ENCODE measurements at regions not wholly inside any gene's neighbourhood (a gene's known extent, or its start where the extent isn't known, plus 50 kb on each side); places are given as distances from the start of the nearest gene placed in this dataset.

- Mint-ChIP-seq H3K27me3 (ENCODE audit: insufficient read depth, low read depth, poor library complexity) (peaks cover 5% of the 10 kb centered on the region), H3K4me1 (no peaks in the 10 kb centered on the region), H3K9me3 (no peaks in the 10 kb centered on the region), H3K4me3 (no peak overlapping the region), H3K36me3 (ENCODE audit: low read depth) (no peaks in the 10 kb centered on the region), H3K27ac (no peak overlapping the region)
- ATAC-seq = no peak
- Histone ChIP-seq H3K4me1 (ENCODE audit: insufficient read depth) (no peaks in the 10 kb centered on the region), H2AFZ (no peak overlapping the region), H3K27ac (ENCODE audit: low read depth) (no peak overlapping the region), H3F3A (replicated peaks; ENCODE audit: low read depth) (no peaks in the 10 kb centered on the region), H3K4me2 (no peak overlapping the region), H3K79me2 (replicated peaks; ENCODE audit: insufficient read depth) (no peaks in the 10 kb centered on the region), H3K4me3 (no peak overlapping the region), H4K20me1 (replicated peaks; ENCODE audit: insufficient read depth) (no peaks in the 10 kb centered on the region), H3K9me2 (ENCODE audit: insufficient read depth) (no peaks in the 10 kb centered on the region), H3K36me3 (ENCODE audit: insufficient read depth) (no peaks in the 10 kb centered on the region), H3K27me3 (ENCODE audit: insufficient read depth) (no peaks in the 10 kb centered on the region)
- TF ChIP-seq ETS1 (IDR thresholded peaks at IDR 0.05) (no peak), CTCF (conservative IDR thresholded peaks at IDR 0.05; ENCODE audit: low read depth in 2 of 2) (no peak), ZNF462 (CRISPR knock-in tag; IDR thresholded peaks at IDR 0.05) (no peak), CREB1 (CRISPR knock-in tag; IDR thresholded peaks at IDR 0.05; ENCODE audit: low read depth) (no peak), POLR2AphosphoS5 (IDR thresholded peaks at IDR 0.05; ENCODE audit: low read depth) (no peak), JUNB (IDR thresholded peaks at IDR 0.05; ENCODE audit: unreplicated experiment) (no peak), NANOG (IDR thresholded peaks at IDR 0.05; ENCODE audit: borderline replicate concordance) (no peak), ZNF114 (CRISPR knock-in tag; IDR thresholded peaks at IDR 0.05) (no peak)
- TF ChIP-seq, protein P1, sequence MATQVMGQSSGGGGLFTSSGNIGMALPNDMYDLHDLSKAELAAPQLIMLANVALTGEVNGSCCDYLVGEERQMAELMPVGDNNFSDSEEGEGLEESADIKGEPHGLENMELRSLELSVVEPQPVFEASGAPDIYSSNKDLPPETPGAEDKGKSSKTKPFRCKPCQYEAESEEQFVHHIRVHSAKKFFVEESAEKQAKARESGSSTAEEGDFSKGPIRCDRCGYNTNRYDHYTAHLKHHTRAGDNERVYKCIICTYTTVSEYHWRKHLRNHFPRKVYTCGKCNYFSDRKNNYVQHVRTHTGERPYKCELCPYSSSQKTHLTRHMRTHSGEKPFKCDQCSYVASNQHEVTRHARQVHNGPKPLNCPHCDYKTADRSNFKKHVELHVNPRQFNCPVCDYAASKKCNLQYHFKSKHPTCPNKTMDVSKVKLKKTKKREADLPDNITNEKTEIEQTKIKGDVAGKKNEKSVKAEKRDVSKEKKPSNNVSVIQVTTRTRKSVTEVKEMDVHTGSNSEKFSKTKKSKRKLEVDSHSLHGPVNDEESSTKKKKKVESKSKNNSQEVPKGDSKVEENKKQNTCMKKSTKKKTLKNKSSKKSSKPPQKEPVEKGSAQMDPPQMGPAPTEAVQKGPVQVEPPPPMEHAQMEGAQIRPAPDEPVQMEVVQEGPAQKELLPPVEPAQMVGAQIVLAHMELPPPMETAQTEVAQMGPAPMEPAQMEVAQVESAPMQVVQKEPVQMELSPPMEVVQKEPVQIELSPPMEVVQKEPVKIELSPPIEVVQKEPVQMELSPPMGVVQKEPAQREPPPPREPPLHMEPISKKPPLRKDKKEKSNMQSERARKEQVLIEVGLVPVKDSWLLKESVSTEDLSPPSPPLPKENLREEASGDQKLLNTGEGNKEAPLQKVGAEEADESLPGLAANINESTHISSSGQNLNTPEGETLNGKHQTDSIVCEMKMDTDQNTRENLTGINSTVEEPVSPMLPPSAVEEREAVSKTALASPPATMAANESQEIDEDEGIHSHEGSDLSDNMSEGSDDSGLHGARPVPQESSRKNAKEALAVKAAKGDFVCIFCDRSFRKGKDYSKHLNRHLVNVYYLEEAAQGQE (IDR thresholded peaks at IDR 0.05; ENCODE audit: unreplicated experiment) = no peak
- peak; percentile 19 for DNase-seq (ENCODE audit: low spot score)
Observed at GRCh38 chr3:87132801-87133200, 94.3 kb upstream of the CHMP2B start.
